Neural progenitor cell (in vitro differentiated cells): ENCODE measurements at regions not wholly inside any gene's neighbourhood (a gene's known extent, or its start where the extent isn't known, plus 50 kb on each side); places are given as distances from the start of the nearest gene placed in this dataset.

Experiments
- CTCF ChIP-seq: fragments of 200-600 bp; sonication (generic); IDR thresholded peaks from 2 replicates; pipeline ENCODE4 v1.5.1; 2017; ENCODE audit warnings: antibody characterized with exemption, mild to moderate bottlenecking
- EZH2phosphoT487 ChIP-seq: fragments of 200-600 bp; sonication (generic); IDR thresholded peaks from 2 replicates; pipeline ENCODE4 v1.6.1; 2017; ENCODE audit warnings: antibody characterized with exemption

- TF ChIP-seq CTCF, result no peak
- no peak for TF ChIP-seq EZH2phosphoT487
These were observed 429.2 kb upstream of the SGCD start for GRCh38 chr5:155897761-155898160.
